ENCODE measurements at regions not wholly inside any gene's neighbourhood (a gene's known extent, or its start where the extent isn't known, plus 50 kb on each side); places are given as distances from the start of the nearest gene placed in this dataset.

DNA sequence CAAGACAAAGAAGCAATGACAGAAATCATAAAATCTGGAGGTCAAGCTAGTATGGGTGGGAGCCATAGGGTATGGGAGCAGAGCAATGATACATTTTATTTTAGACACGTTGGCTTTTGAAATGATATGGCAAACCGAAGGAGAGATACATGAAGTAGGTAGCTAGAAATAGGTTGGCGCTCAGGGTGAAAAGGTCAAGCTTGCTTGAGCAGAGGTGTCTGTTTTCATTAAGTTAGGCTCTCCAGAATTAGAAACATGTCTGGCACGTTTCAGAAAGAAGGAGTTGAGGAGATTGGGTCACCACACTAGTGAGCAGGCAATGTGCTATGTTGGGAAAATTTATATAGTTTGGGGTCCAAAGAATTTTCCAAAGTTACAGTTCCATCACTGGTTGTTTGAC, 151.4 kb downstream of the AMY1C start:
- TF ChIP-seq REST (IDR thresholded peaks at IDR 0.05; ENCODE audit: insufficient read depth in 1 of 2, low read depth in 2 of 2, low read length in 2 of 2) (no peak), SIN3A (IDR thresholded peaks at IDR 0.05; ENCODE audit: borderline replicate concordance, insufficient read depth, low read length) (no peak), TAF1 (IDR thresholded peaks at IDR 0.05; ENCODE audit: borderline replicate concordance, insufficient read depth, low read length) (no peak), POLR2AphosphoS5 (IDR thresholded peaks at IDR 0.05; ENCODE audit: low read depth, low read length) (no peak), FOXP2 (optimal IDR thresholded peaks at IDR 0.05; ENCODE audit: borderline replicate concordance, extremely low read depth, extremely low read length, insufficient read depth) (no peak)

GRCh38 chr1:103905363-103905762, 155.7 kb downstream of the AMY1C start:
- no peak for TF ChIP-seq FOXP2 (optimal IDR thresholded peaks at IDR 0.05; ENCODE audit: borderline replicate concordance, extremely low read depth, extremely low read length, insufficient read depth)
- TF ChIP-seq SIN3A (IDR thresholded peaks at IDR 0.05; ENCODE audit: borderline replicate concordance, insufficient read depth, low read length), result no peak
- no peak for TF ChIP-seq REST (IDR thresholded peaks at IDR 0.05; ENCODE audit: insufficient read depth in 1 of 2, low read depth in 2 of 2, low read length in 2 of 2)

DNA sequence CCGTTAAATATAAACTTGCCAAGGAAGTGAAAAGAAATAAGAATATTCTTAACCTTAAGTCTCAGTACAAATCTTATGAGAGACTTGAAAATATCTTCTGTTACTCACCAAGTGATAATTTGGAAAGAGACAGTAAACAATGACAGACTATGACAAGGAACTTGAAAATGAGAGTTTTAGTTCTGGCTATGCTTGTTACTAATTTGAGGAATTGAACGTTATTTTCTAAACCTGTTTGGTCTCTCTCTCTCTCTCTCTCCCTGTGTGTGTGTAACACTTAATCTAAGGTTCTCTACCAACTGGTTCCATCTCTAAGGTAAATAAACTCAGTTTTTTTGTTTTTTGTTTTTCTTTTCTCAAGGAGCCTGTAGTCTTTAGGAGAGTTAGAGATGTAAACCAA, 161.8 kb downstream of the AMY1C start:
- TF ChIP-seq POLR2AphosphoS5 (IDR thresholded peaks at IDR 0.05; ENCODE audit: low read depth, low read length), result no peak
- TF ChIP-seq FOXP2 (optimal IDR thresholded peaks at IDR 0.05; ENCODE audit: borderline replicate concordance, extremely low read depth, extremely low read length, insufficient read depth), result no peak
- no peak for TF ChIP-seq TAF1 (IDR thresholded peaks at IDR 0.05; ENCODE audit: borderline replicate concordance, insufficient read depth, low read length)
- TF ChIP-seq REST (IDR thresholded peaks at IDR 0.05; ENCODE audit: insufficient read depth in 1 of 2, low read depth in 2 of 2, low read length in 2 of 2), result no peak
- no peak for TF ChIP-seq SIN3A (IDR thresholded peaks at IDR 0.05; ENCODE audit: borderline replicate concordance, insufficient read depth, low read length)

DNA sequence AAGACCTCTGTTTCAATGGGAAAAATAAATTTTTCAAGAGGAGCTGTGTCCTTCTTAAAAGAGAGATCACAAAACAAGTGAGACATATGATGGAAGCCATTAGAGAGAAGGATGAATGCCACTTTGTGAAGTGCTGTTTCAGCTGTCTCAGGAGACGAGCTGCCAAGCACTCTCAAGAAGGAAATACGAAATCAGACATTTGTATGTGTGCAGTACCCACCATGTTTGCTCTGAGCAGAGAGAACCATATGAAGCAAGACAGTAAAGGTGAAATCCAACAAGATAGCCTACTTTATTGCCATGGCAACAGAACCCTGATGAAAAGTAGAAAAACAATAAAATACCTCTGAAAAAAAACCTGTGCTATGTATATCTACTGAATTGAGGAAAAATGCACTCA, 168.1 kb downstream of the AMY1C start:
- TF ChIP-seq REST (IDR thresholded peaks at IDR 0.05; ENCODE audit: insufficient read depth in 1 of 2, low read depth in 2 of 2, low read length in 2 of 2) (no peak), SIN3A (IDR thresholded peaks at IDR 0.05; ENCODE audit: borderline replicate concordance, insufficient read depth, low read length) (no peak), FOXP2 (optimal IDR thresholded peaks at IDR 0.05; ENCODE audit: borderline replicate concordance, extremely low read depth, extremely low read length, insufficient read depth) (no peak), TAF1 (IDR thresholded peaks at IDR 0.05; ENCODE audit: borderline replicate concordance, insufficient read depth, low read length) (no peak), POLR2AphosphoS5 (IDR thresholded peaks at IDR 0.05; ENCODE audit: low read depth, low read length) (no peak)

- TF ChIP-seq POLR2AphosphoS5 (IDR thresholded peaks at IDR 0.05; ENCODE audit: low read depth, low read length) (no peak), SIN3A (IDR thresholded peaks at IDR 0.05; ENCODE audit: borderline replicate concordance, insufficient read depth, low read length) (no peak), REST (IDR thresholded peaks at IDR 0.05; ENCODE audit: insufficient read depth in 1 of 2, low read depth in 2 of 2, low read length in 2 of 2) (no peak), FOXP2 (optimal IDR thresholded peaks at IDR 0.05; ENCODE audit: borderline replicate concordance, extremely low read depth, extremely low read length, insufficient read depth) (no peak), TAF1 (IDR thresholded peaks at IDR 0.05; ENCODE audit: borderline replicate concordance, insufficient read depth, low read length) (no peak)
Measured at GRCh38 chr1:103931891-103932290, 182.2 kb downstream of the AMY1C start.
